Skeletal muscle cell (primary cell): ENCODE measurements at regions not wholly inside any gene's neighbourhood (a gene's known extent, or its start where the extent isn't known, plus 50 kb on each side); places are given as distances from the start of the nearest gene placed in this dataset.
"Not testable (repeated sequence)": the region's sequence is repeated elsewhere in the genome, so short reads cannot be mapped to it uniquely, and the experiment has no call there.

Experiments used
- DNase-seq: peaks from one replicate; pipeline ENCODE4 v3.0.0-alpha.2; 2010; ENCODE audit warnings: low read depth
- H3K4me3 ChIP-seq: 2 replicates; pipeline ENCODE4 v1.5.1; 2011; ENCODE audit warnings: low read depth, mild to moderate bottlenecking, control low read depth, low read length, moderate library complexity

GRCh38 chr20:36082315-36082915 is 72.1 kb upstream of the EPB41L1 start:
- DNase-seq, result no peak

DNA sequence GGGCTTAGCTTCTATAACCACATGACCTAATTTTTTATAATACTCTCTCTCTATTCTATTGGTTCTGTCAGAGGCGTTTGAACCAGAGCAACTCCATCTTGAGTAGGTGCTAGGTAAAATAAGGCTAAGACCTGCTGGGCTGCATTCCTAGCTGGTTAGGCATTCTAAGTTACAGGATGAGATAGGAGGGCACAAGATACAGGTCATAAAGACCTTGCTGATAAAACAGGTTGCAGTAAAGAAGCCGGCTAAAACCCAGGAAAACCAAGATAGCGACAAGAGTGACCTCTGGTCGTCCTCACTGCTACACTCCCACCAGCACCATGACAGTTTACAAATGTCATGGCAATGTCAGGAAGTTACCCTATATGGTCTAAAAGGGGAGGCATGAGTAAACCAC is 71.3 kb upstream of the EPB41L1 start:
- DNase-seq, H3K4me3 ChIP-seq: not testable (repeated sequence)

More at GRCh38 chr20:36082315-36082915, 72.1 kb upstream of the EPB41L1 start:
- no peak overlapping the region for H3K4me3 ChIP-seq

- DNase-seq, result no peak
- no peak overlapping the region for H3K4me3 ChIP-seq
Measured at GRCh38 chr20:36084356-36084755, 70.2 kb upstream of the EPB41L1 start.

GRCh38 chr20:36084897-36085613 is 69.5 kb upstream of the EPB41L1 start:
- H3K4me3 ChIP-seq, result no peak overlapping the region
- no peak for DNase-seq

DNA sequence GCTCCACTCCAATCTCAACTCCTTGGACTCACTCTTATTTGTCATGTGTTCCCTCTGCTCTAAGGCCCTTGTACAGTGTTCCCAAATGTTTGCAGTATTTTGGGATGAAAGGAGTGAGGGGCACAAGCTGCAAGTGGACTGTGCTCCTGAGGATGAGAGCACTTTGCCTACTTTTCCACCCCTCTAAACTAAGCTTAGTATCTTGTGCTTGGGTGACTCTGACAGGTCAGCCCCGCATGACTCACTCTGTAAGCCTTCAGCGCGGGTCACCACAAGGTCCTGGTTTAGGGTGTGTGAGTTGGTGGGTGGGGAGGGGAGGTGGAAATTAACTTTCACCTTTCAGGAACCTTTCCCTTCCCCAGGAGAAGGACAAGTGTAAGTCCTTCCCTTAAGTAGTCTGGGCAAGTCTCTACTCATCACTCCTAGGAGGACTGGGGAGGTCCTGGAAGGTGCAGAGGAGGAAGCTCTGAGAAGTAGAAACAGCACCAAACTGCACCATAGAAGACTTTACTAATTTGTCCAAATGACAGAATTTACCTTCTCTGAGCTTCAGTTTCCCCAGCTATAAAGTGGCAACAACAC is 68.8 kb upstream of the EPB41L1 start:
- no peak for DNase-seq

GRCh38 chr20:36086767-36087166 is 67.8 kb upstream of the EPB41L1 start:
- no peak for DNase-seq
- no peak overlapping the region for H3K4me3 ChIP-seq

More for the DNA sequence above, 68.8 kb upstream of the EPB41L1 start:
- H3K4me3 ChIP-seq, result no peak overlapping the region

DNA sequence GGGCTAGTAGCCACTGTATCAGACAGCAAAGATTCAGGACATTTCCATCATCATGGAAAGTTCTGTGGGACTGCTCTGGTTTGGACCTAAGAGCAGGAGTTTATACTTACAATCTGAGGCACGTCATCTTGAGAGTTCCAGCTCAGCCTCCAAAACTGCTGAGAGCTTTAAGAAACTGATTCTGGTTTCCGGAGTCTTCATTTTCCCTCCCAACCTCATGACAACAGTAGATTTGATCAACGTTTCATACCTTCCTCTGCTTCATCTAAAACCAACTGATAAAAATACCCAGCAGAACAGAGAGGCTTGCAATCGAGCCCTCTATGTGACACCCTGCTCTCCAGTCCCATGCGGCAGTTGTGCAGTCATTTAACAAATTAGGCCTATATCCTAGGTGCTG is 64.3 kb upstream of the EPB41L1 start:
- no peak overlapping the region for H3K4me3 ChIP-seq
- no peak for DNase-seq

DNA sequence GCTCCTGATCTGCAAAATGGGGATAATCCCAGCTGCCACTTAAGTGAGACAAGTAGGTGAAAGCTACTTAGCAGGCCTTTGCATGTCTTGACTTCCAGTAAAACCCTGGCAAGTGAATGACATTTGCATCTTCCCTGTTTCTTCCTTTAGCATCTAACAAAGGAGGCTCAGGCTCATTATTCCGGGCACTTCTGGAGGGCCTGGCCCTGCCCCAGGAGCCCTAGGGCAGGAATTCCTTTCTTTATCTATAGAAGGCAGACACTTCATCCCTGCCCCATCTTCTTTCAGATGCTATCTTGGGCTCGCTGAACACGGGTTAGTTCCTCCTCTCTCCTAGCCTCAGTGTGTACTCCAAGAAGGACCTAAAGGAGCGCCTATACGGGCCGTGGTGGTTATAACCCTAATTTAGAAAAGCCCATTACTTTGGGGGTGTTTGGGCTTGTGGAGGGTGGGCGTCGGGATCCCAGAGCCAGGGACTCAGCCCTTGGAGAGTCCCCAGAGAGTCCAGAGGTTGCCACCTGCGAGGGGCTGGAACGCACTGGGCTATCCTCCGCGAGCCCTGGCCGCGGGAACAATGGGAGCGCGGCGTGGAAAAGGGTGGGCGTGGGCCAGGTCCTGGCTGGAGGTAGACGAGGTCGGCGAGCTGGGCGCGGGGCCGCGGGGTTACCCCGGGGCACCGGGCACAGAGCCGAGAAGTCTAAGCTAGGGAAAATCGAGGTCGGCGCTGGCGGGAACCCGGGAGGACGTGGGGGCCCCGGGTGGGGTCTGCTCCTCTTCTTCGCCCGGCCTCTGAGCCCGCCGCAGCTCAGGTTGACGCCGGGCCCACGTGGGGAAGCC is 62.8 kb upstream of the EPB41L1 start:
- H3K4me3 ChIP-seq, result peak overlapping the region; percentile 54
- DNase-seq, result no peak

DNA sequence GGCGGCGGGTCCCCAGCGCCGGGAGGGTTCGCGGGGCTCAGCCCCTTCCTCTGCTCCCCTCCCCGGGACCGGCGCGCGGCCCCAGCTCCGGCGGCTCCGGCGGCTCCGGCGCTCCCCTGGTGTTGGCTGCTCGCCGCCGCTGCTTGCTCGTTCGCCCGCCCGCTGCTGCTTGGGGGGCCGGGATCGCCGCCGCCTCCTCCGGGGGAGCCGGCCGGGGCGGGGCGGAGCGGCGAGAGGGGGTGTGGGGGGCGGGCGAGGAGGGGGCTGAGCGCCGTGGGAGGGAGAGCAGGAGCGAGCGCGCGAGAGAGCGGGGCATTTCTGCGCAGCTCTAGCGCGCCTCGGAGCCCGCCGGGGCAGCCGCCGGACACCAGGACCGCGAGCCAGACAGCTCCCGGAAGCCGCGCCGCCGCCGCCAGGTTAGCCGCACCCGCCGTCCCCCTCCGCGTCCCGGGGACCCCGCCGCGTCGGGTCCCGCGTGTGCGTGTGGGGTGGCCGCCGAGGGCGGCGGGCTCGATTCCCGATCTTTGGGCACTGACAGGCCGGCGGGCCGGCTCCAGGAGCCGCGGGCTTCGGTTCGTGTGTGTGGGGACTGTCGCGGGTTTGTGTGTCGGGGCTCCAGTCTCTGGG is 62.0 kb upstream of the EPB41L1 start:
- DNase-seq, result no peak
- peak overlapping the region; percentile 54 for H3K4me3 ChIP-seq

DNA sequence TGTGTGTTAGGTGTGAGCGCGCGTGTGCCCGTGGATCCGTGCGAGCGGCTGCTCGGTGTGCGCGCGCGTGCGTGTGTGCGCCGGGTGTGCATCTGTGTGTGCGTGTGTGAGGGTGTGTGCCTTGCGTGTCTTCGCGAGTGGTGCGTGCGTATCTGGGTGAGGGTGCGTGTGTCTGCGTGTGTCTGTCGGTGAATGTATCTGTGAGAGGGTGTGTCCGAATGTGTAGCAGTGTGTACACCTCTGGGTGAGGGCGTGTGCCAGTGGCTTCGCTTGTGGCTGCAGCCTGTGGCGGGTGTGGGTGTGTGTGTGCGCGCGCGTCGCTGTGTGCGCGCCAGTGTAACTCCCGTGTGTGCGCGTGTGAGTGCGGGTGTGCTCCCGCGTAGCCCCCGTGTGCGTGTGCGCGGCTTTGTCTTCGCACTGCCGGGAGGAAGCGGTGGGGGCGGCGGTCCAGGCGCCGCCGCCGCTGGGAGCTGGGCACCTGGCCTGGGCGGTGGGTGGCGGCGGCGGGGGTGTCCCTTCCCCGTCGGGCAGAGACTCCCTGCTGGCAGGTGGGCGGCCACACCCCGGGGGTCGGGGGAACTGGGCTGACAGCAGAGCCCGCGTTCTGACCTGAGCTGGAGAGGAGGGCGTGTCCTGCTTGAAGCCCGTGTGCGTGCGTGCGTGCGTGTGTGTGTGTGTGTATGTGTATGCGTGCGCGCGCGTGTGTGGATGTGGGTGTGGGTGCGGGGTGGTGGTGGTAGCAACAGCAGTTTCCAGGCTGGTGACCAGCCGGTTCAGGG is 61.3 kb upstream of the EPB41L1 start:
- no peak for DNase-seq
- H3K4me3 ChIP-seq, result peak overlapping the region; percentile 54

- peak overlapping the region; percentile 54 for H3K4me3 ChIP-seq
- DNase-seq, result no peak
Measured at GRCh38 chr20:36093804-36094145, 60.8 kb upstream of the EPB41L1 start.

DNA sequence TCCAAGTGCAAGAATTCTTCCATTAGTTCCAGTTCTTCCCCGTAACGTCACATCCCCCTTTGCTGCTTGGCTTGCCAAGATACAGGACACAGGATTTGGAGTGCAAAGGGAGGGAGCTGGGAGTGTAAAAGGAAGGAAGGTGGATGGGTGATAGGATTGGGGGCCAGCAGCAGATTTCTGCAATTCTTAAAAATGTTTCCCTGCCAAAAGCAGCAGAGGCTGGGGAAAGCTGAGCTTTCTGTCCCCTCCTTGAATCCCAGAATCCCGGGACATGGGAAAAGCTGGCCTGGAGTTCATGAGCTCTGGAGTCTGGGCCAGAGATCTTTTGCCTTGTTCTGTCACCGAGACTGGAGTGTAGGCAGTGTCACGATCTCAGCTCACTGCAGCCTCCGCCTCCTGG is 60.0 kb upstream of the EPB41L1 start:
- H3K4me3 ChIP-seq, result no peak overlapping the region
- no peak for DNase-seq

GRCh38 chr20:36096435-36096834 is 58.1 kb upstream of the EPB41L1 start:
- no peak for DNase-seq

DNA sequence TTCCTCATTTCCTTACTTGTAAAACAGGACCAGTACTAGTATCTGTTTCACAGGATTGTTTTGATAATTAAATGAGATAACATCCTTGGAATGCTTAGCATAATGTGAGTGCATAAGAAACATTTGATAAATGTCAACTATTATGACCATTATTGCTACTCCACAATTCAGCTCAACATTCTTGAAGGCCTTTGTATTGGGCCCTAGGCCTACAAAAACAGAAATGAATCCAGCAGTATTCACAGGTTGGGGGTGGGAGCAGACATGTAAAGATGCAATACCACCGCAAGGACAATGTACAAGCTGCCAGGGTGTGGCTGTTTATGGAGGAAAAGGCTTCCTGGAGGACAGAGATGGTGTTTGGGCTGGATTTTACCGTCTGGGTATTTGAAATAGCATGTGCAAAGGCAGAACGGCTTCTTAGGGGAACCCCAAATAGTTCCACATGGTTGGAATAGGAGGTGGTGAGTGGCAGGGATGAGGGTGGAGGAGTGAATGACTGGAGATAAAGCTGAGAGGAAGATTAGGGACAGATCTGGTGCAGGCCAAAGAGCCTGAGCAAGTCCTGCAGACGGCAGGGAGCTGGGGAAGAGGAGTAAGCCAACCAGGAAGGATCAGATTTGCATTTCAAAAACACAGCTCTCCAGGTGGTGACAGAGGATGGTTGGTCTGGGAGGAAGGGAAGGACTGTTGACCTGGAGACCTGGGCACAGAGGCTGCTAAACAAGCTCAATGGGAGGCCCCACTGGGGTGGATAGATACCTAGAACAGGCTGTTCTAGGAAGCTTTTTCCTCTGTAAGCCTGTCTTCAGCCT is 57.0 kb upstream of the EPB41L1 start:
- DNase-seq, result no peak

More at GRCh38 chr20:36096435-36096834, 58.1 kb upstream of the EPB41L1 start:
- no peak overlapping the region for H3K4me3 ChIP-seq

GRCh38 chr20:36098364-36098763 is 56.2 kb upstream of the EPB41L1 start:
- no peak overlapping the region for H3K4me3 ChIP-seq
- DNase-seq, result no peak

More for the DNA sequence above, 57.0 kb upstream of the EPB41L1 start:
- H3K4me3 ChIP-seq, result no peak overlapping the region

- no peak overlapping the region for H3K4me3 ChIP-seq
- DNase-seq, result no peak
Measured at GRCh38 chr20:36099106-36099505, 55.4 kb upstream of the EPB41L1 start.

DNA sequence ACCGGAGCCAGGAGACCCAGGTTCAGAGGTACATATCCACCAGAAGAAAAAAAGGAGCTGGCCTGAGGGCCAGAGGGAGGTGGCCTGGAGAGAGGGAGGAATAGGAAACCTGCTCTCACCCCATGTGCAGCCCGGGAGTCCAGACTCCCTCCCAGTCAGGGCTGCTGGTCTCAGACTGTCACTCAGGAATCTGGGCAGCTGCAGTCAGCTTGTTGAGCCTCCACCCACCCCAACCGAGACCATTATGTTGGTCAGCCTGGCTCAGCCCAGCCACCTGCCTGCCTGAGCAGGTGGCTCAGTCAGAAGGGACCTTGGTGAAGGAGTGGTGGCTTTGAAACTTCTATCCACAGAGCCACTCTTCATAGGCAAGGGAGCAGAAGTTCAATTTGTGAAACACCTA is 53.3 kb upstream of the EPB41L1 start:
- H3K4me3 ChIP-seq, result no peak overlapping the region
- DNase-seq, result no peak

GRCh38 chr20:36102306-36102705 is 52.2 kb upstream of the EPB41L1 start:
- no peak overlapping the region for H3K4me3 ChIP-seq
- DNase-seq, result no peak
